Left ventricle myocardium superior (tissue), 1 donor: ENCODE measurements at regions not wholly inside any gene's neighbourhood (a gene's known extent, or its start where the extent isn't known, plus 50 kb on each side); places are given as distances from the start of the nearest gene placed in this dataset.
"Not testable (repeated sequence)": the region's sequence is repeated elsewhere in the genome, so short reads cannot be mapped to it uniquely, and the experiment has no call there.

ENCODE experiments used
- ATAC-seq: fragments of 200-7000 bp; cut with Tn5 transposase; one replicate; pipeline ENCODE4 v1.9.1; 2020; ENCODE audit warnings: mild to moderate bottlenecking, moderate library complexity
- DNase-seq: peaks from one replicate; pipeline ENCODE4 v3.0.0-alpha.2; 2020
- intact Hi-C: fragments of 100-400 bp; cut with micrococcal nuclease; formaldehyde crosslinking; loops from one replicate; pipeline ENCODE4 v1.11.0; 2022
- donor health status: DM: no; HTN: yes; CAD: no; lungs with severe emphysema.

- intact Hi-C loops: no loop called here
- ATAC-seq (no peak), DNase-seq (no peak)
Measured at GRCh38 chr6:121590438-121590837, 155.0 kb downstream of the GJA1 start.

GRCh38 chr6:121590916-121591315 is 155.5 kb downstream of the GJA1 start:
- ATAC-seq (no peak), DNase-seq (no peak)
- intact Hi-C loops: no loop called here

GRCh38 chr6:121592261-121592935 is 157.0 kb downstream of the GJA1 start:
- ATAC-seq: no peak
- intact Hi-C loops: no loop called here
- no peak for DNase-seq

GRCh38 chr6:121593011-121593641 is 157.7 kb downstream of the GJA1 start:
- DNase-seq (no peak), ATAC-seq (no peak)
- intact Hi-C loops: no loop called here

- ATAC-seq (no peak), DNase-seq (no peak)
- intact Hi-C loops: no loop called here
Measured at GRCh38 chr6:121594053-121594452, 158.6 kb downstream of the GJA1 start.

- intact Hi-C loops: no loop called here
- no peak for DNase-seq
- no peak for ATAC-seq
Measured at GRCh38 chr6:121595646-121596045, 160.2 kb downstream of the GJA1 start.

GRCh38 chr6:121596441-121596840 is 161.0 kb downstream of the GJA1 start:
- intact Hi-C loops: no loop called here
- ATAC-seq (no peak), DNase-seq (no peak)

GRCh38 chr6:121597654-121598053 is 162.2 kb downstream of the GJA1 start:
- intact Hi-C loops: no loop called here
- ATAC-seq: no peak
- DNase-seq: no peak

GRCh38 chr6:121599331-121599730 is 163.9 kb downstream of the GJA1 start:
- intact Hi-C loops, ATAC-seq, DNase-seq: not testable (repeated sequence)

GRCh38 chr6:121600389-121601168 is 165.1 kb downstream of the GJA1 start:
- intact Hi-C loops: no loop called here
- DNase-seq (no peak), ATAC-seq (no peak)

- ATAC-seq (no peak), DNase-seq (no peak)
- intact Hi-C loops: no loop called here
Measured at GRCh38 chr6:121603486-121603885, 168.0 kb downstream of the GJA1 start.

GRCh38 chr6:121607721-121608120 is 172.3 kb downstream of the GJA1 start:
- DNase-seq (no peak), ATAC-seq (no peak)
- intact Hi-C loops: no loop called here

- DNase-seq (no peak), ATAC-seq (no peak)
- intact Hi-C loops: no loop called here
Measured at GRCh38 chr6:121608270-121608669, 172.8 kb downstream of the GJA1 start.

- intact Hi-C loops: no loop called here
Measured at GRCh38 chr6:121609281-121609680, 173.8 kb downstream of the GJA1 start.

GRCh38 chr6:121612927-121613326 is 177.5 kb downstream of the GJA1 start:
- intact Hi-C loops: no loop called here
- ATAC-seq: no peak
- no peak for DNase-seq

More at GRCh38 chr6:121609281-121609680, 173.8 kb downstream of the GJA1 start:
- DNase-seq (no peak), ATAC-seq (no peak)

GRCh38 chr6:121614115-121614514 is 178.7 kb downstream of the GJA1 start:
- intact Hi-C loops: no loop called here
- DNase-seq (no peak), ATAC-seq (no peak)

GRCh38 chr6:121615493-121615892 is 180.0 kb downstream of the GJA1 start:
- ATAC-seq: no peak
- DNase-seq: no peak
- intact Hi-C loops: no loop called here

GRCh38 chr6:121616406-121616805 is 181.0 kb downstream of the GJA1 start:
- no peak for ATAC-seq
- no peak for DNase-seq
- intact Hi-C loops: no loop called here

GRCh38 chr6:121617388-121617787 is 181.9 kb downstream of the GJA1 start:
- no peak for ATAC-seq
- no peak for DNase-seq
- intact Hi-C loops: no loop called here

GRCh38 chr6:121619013-121619412 is 183.6 kb downstream of the GJA1 start:
- DNase-seq (no peak), ATAC-seq (no peak)
- intact Hi-C loops: no loop called here
